H9 (cell line): ENCODE measurements at regions not wholly inside any gene's neighbourhood (a gene's known extent, or its start where the extent isn't known, plus 50 kb on each side); places are given as distances from the start of the nearest gene placed in this dataset.

Source experiments
- DNase-seq: peaks from one replicate; pipeline ENCODE4 v3.0.0-alpha.2; 2017
- H2AFZ ChIP-seq: one replicate; pipeline ENCODE4 v1.6.1; 2013; ENCODE audit warnings: mild to moderate bottlenecking, low read length, control low read depth, moderate library complexity
- H2AK5ac ChIP-seq: 2 replicates; pipeline ENCODE4 v1.6.1; 2013; ENCODE audit warnings: low read length, control low read depth, mixed read lengths; ENCODE audit not compliant: insufficient read length
- H2BK120ac ChIP-seq: one replicate; pipeline ENCODE4 v1.6.1; 2013; ENCODE audit warnings: low read depth, mild to moderate bottlenecking, low read length, control low read depth, inconsistent platforms; ENCODE audit not compliant: poor library complexity, severe bottlenecking
- H2BK12ac ChIP-seq: 2 replicates; pipeline ENCODE4 v1.6.1; 2013; ENCODE audit warnings: low read length, control low read depth, mixed read lengths, low read depth; ENCODE audit not compliant: insufficient read length
- H2BK15ac ChIP-seq: 2 replicates; pipeline ENCODE4 v1.6.1; 2013; ENCODE audit warnings: low read depth, low read length, control low read depth
- H2BK20ac ChIP-seq: one replicate; pipeline ENCODE4 v1.6.1; 2013; ENCODE audit warnings: low read depth, mild to moderate bottlenecking, low read length, control low read depth, inconsistent platforms; ENCODE audit not compliant: poor library complexity, severe bottlenecking
- H2BK5ac ChIP-seq: 2 replicates; pipeline ENCODE4 v1.6.1; 2013; ENCODE audit warnings: low read length, control low read depth, mixed read lengths; ENCODE audit not compliant: insufficient read length
- H3K14ac ChIP-seq: 2 replicates; pipeline ENCODE4 v1.6.1; 2013; ENCODE audit warnings: low read length, control low read depth; ENCODE audit not compliant: insufficient read depth
- H3K18ac ChIP-seq: 2 replicates; pipeline ENCODE4 v1.6.1; 2013; ENCODE audit warnings: low read depth, mild to moderate bottlenecking, mixed read lengths, low read length, control low read depth; ENCODE audit not compliant: insufficient read length
- H3K23ac ChIP-seq: 2 replicates; pipeline ENCODE4 v1.6.1; 2013; ENCODE audit warnings: low read length, control low read depth, mixed read lengths, low read depth; ENCODE audit not compliant: insufficient read length
- H3K23me2 ChIP-seq: 2 replicates; pipeline ENCODE4 v1.6.1; 2013; ENCODE audit warnings: low read depth, mild to moderate bottlenecking, mixed read lengths, low read length, control low read depth; ENCODE audit not compliant: insufficient read length, poor library complexity, severe bottlenecking
- H3K27ac ChIP-seq: 2 replicates; pipeline ENCODE4 v1.5.1; 2013; ENCODE audit warnings: low read length, control low read depth, mixed read lengths, low read depth; ENCODE audit not compliant: insufficient read length
- H3K27me3 ChIP-seq: 2 replicates; pipeline ENCODE4 v1.6.1; 2013; ENCODE audit warnings: low read length, control low read depth, inconsistent platforms; ENCODE audit not compliant: insufficient read depth
- H3K4ac ChIP-seq: 2 replicates; pipeline ENCODE4 v1.6.1; 2013; ENCODE audit warnings: low read depth, mild to moderate bottlenecking, control low read depth, inconsistent platforms, low read length, moderate library complexity
- H3K4me1 ChIP-seq: 2 replicates; pipeline ENCODE4 v1.6.1; 2013; ENCODE audit warnings: low read length, control low read depth, inconsistent platforms; ENCODE audit not compliant: insufficient read depth
- H3K4me2 ChIP-seq: 2 replicates; pipeline ENCODE4 v1.6.1; 2013; ENCODE audit warnings: low read length, control low read depth, mixed read lengths; ENCODE audit not compliant: insufficient read length, insufficient read depth
- H3K56ac ChIP-seq: 2 replicates; pipeline ENCODE4 v1.6.1; 2013; ENCODE audit warnings: low read depth, mild to moderate bottlenecking, mixed read lengths, low read length, control low read depth; ENCODE audit not compliant: insufficient read length
- H3K79me1 ChIP-seq: 2 replicates; pipeline ENCODE4 v1.6.1; 2013; ENCODE audit warnings: low read depth, mild to moderate bottlenecking, moderate library complexity, low read length, control low read depth, inconsistent platforms; ENCODE audit not compliant: insufficient read depth, poor library complexity, severe bottlenecking
- H3K79me2 ChIP-seq: 2 replicates; pipeline ENCODE4 v1.6.1; 2013; ENCODE audit warnings: low read length, control low read depth, inconsistent platforms; ENCODE audit not compliant: insufficient read depth
- H3K9ac ChIP-seq: 2 replicates; pipeline ENCODE4 v1.6.1; 2013; ENCODE audit warnings: low read length, control low read depth, mixed read lengths; ENCODE audit not compliant: insufficient read length; ENCODE audit errors: extremely low read depth
- H3K9me3 ChIP-seq: one replicate; pipeline ENCODE4 v1.6.1; 2013; ENCODE audit warnings: low read depth, low read length, inconsistent platforms; ENCODE audit not compliant: control insufficient read depth
- H3T11ph ChIP-seq: one replicate; pipeline ENCODE4 v1.6.1; 2013; ENCODE audit warnings: mild to moderate bottlenecking, low read length, control low read depth, inconsistent platforms
- H4K20me1 ChIP-seq: one replicate; pipeline ENCODE4 v1.6.1; 2013; ENCODE audit not compliant: control insufficient read depth, insufficient read length, insufficient read depth
- H4K5ac ChIP-seq: 2 replicates; pipeline ENCODE4 v1.6.1; 2013; ENCODE audit warnings: low read depth, mild to moderate bottlenecking, mixed read lengths, low read length, control low read depth; ENCODE audit not compliant: insufficient read length
- H4K8ac ChIP-seq: replicated peaks from 2 replicates; pipeline ENCODE4 v1.6.1; 2013; ENCODE audit warnings: low read length, control low read depth, mixed read lengths, low read depth; ENCODE audit not compliant: insufficient read length
- H4K91ac ChIP-seq: 2 replicates; pipeline ENCODE4 v1.6.1; 2013; ENCODE audit warnings: low read depth, mild to moderate bottlenecking, moderate library complexity, mixed read lengths, low read length, control low read depth; ENCODE audit not compliant: insufficient read length
- H3K27ac Mint-ChIP-seq, 3 experiments: 2 replicates in 2 of 3; 3 replicates in 1 of 3; pipeline ENCODE4 v1.8.0; 2020 to 2021; ENCODE audit warnings: mixed read lengths in 3 of 3, mild to moderate bottlenecking in 1 of 3, moderate library complexity in 1 of 3
- H3K27me3 Mint-ChIP-seq: 2 replicates; pipeline ENCODE4 v1.8.0; 2021; ENCODE audit warnings: low read depth, mild to moderate bottlenecking, moderate library complexity, mixed read lengths
- H3K36me3 Mint-ChIP-seq, 3 experiments: 2 replicates in 2 of 3; 3 replicates in 1 of 3; pipeline ENCODE4 v1.8.0; 2020 to 2021; ENCODE audit warnings: low read depth in 3 of 3, mixed read lengths in 3 of 3; ENCODE audit not compliant: insufficient read depth in 1 of 3
- H3K4me1 Mint-ChIP-seq, 2 experiments: 2 replicates each; pipeline ENCODE4 v1.8.0; 2020; ENCODE audit warnings: mixed read lengths in 2 of 2
- H3K4me3 Mint-ChIP-seq, 2 experiments: 2 replicates in 1 of 2; 3 replicates in 1 of 2; pipeline ENCODE4 v1.8.0; 2020 to 2021; ENCODE audit warnings: mild to moderate bottlenecking in 2 of 2, mixed read lengths in 2 of 2, moderate library complexity in 1 of 2
- H3K9me3 Mint-ChIP-seq, 2 experiments: 2 replicates in 1 of 2; 3 replicates in 1 of 2; pipeline ENCODE4 v1.8.0; 2020; ENCODE audit warnings: mild to moderate bottlenecking in 2 of 2, mixed read lengths in 2 of 2, moderate library complexity in 1 of 2
- CTCF ChIP-seq: fragments of 200-600 bp; sonication (generic); conservative IDR thresholded peaks from 3 replicates; pipeline ENCODE4 v1.8.0; 2021; ENCODE audit warnings: antibody characterized with exemption, mild to moderate bottlenecking
- WGBS: extraction: QIAGEN DNeasy Blood & Tissue Kit; methylation state at CpG from one replicate; pipeline ENCODE4 v1.1.7; 2013; ENCODE audit warnings: missing lambda C conversion rate, low lambda C conversion rate, mixed read lengths; ENCODE audit not compliant: insufficient read length; ENCODE audit errors: extremely low coverage; 5-methylcytosine and 5-hydroxymethylcytosine counted together

GRCh38 chr12:13799574-13799973 is 181.8 kb downstream of the GRIN2B start:
- Histone ChIP-seq H3K4me1 (peaks cover 9% of the 10 kb centered on the region), H4K91ac (no peak overlapping the region), H3T11ph (no peak overlapping the region), H2BK5ac (no peak overlapping the region), H3K23me2 (no peaks in the 10 kb centered on the region), H2BK120ac (no peak overlapping the region), H3K23ac (no peak overlapping the region), H4K20me1 (no peaks in the 10 kb centered on the region), H4K8ac (no peak overlapping the region), H2BK20ac (no peak overlapping the region), H3K4me2 (peak overlapping the region; percentile 22), H3K56ac (no peak overlapping the region), H3K9me3 (no peaks in the 10 kb centered on the region), H2BK12ac (no peak overlapping the region), H3K79me1 (no peaks in the 10 kb centered on the region), H2BK15ac (no peak overlapping the region), H3K79me2 (no peaks in the 10 kb centered on the region), H4K5ac (no peak overlapping the region), H3K18ac (no peak overlapping the region), H3K27me3 (no peaks in the 10 kb centered on the region; the same call in 1 of the 2 replicates), H3K27ac (no peak overlapping the region), H2AFZ (no peak overlapping the region), H3K4ac (no peak overlapping the region), H2AK5ac (no peak overlapping the region), H3K9ac (no peak overlapping the region), H3K14ac (no peak overlapping the region)
- no CpG with 5 or more reads among the region's 3 CpGs for WGBS
- Mint-ChIP-seq H3K27ac (peak overlapping the region in 2 of 3 experiments; percentile 59 to 85; a peak in 3 of 7 replicates), H3K4me3 (peak overlapping the region in 1 of 2 experiments; percentile 31; a peak in 1 of 5 replicates), H3K36me3 (peaks cover 0 to 8% (median 0%) of the 10 kb centered on the region in 3 experiments; a peak in 1 of 7 replicates), H3K4me1 (peaks cover 34 to 40% of the 10 kb centered on the region in 2 experiments), H3K27me3 (peaks cover 19% of the 10 kb centered on the region), H3K9me3 (peaks cover 2 to 6% of the 10 kb centered on the region in 2 experiments; a peak in 3 of 5 replicates)
- no peak for TF ChIP-seq CTCF
- DNase-seq, result peak; percentile 47
